GM12872 (cell line): ENCODE measurements at regions not wholly inside any gene's neighbourhood (a gene's known extent, or its start where the extent isn't known, plus 50 kb on each side); places are given as distances from the start of the nearest gene placed in this dataset.

Experiments used
- CTCF ChIP-seq: IDR thresholded peaks from 3 replicates; pipeline ENCODE4 v1.5.1; 2011; ENCODE audit warnings: low read depth, mild to moderate bottlenecking, low read length, moderate library complexity; ENCODE audit not compliant: insufficient read depth

DNA sequence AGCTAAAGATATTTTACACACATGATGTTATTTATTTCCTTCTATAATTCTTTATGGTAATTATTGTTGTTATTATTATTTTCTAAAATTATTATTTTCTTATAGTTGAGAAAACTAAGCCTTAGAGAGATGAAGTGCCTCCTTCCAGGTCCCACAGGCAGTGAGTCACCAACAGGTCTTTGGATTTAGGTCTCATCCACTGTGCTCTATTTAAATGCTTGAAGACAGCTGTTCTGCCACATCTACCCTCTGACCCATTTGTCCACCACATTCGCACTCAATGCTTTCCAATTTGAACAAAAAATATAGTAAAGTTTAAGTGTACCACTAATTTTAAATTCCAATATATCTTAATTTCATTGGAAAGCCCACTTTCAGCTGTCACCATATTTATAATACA lies 566.4 kb downstream of the PPARGC1A start:
- TF ChIP-seq CTCF = no peak

DNA sequence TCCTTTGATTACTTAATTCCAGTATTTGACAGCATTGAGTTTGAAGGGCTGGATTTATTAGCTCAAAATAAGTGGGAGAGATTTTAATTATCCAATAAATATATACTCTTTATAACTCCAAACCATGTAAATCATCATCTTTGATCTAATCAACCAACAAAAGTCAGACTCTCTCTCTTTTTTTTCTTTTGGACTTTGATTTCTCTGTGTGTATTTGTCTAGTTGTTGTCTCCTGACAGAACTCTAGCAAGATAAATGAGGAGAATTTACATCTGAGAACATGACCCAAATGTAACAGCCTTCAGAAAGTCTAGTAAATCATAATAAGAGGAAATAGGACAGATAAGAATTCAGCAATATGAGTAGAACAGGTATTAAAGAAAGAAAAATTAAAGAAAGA lies 567.1 kb downstream of the PPARGC1A start:
- TF ChIP-seq CTCF = no peak

DNA sequence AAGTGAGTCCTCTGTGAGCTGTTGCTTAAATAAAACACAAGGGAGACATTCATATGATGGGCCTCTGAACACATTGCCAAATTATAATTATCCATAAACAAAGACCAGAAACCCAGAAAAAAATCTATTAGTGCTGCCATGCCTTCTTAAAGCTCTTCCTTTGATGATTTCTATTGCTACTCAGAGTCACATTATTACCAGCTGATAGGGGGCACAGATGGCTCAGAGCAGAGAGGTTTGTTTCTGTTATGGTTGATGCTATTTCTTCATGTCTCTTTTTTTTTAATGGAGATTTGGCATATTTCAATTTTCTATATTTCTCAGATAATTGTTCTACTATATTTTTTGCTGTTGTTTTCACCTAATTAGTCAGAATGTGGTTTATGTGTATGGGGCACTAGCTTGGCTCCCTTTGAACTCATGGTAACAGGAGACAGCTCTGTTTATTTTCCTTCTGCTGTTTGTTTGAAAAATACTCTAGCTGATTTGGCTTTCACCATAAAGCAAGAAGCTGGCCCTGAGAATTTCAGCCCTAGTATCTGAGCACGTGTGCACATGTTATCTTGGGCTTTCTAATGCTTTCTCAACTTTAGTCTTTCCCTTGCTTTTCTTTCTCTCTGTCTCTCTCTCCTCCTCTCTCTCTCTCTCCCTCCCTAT lies 568.8 kb downstream of the PPARGC1A start:
- TF ChIP-seq CTCF = no peak

- no peak for TF ChIP-seq CTCF
Observed at GRCh38 chr4:23312686-23313085, 577.2 kb downstream of the PPARGC1A start.

DNA sequence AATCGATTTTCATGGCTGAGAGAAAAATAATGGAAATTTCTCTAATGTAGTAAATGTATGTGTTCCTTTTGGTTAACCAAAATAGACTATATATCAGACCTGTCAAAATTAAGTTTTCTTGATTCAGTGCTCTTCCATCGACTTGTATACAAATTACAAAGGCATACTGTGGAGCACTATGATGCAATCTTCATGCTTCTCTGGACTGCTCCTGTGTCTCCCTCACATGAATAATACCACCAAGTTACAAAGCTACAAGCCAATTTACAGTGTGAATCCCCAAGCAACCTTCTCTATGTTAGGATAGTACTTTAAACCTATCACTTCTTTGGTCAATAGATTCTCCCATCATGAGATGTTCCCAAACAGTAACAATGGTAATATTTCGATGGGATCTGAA lies 577.9 kb downstream of the PPARGC1A start:
- TF ChIP-seq CTCF = no peak

GRCh38 chr4:23305026-23305425 lies 584.8 kb downstream of the PPARGC1A start:
- no peak for TF ChIP-seq CTCF

DNA sequence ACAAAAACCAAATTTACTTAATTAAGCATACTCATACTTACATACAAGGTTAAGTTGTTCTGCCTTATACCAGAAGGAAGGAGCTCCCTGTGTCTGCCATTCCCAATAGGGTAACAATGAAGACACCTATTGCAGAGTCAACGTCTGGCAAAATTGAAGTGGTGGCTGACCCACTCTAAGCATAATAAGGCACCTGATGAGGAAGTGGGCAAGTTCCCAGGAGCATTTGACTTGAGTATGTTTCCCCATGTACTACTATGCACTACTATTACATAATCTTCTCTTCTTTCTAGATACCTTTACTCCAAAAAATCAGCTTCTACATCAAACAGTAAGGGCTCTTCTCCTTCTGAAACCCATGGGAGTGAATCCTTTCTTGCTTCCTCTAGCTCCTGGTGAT lies 591.5 kb downstream of the PPARGC1A start:
- TF ChIP-seq CTCF = no peak
